Colonic mucosa (tissue), 4 donors: ENCODE measurements at regions not wholly inside any gene's neighbourhood (a gene's known extent, or its start where the extent isn't known, plus 50 kb on each side); places are given as distances from the start of the nearest gene placed in this dataset.
"Not testable (repeated sequence)": the region's sequence is repeated elsewhere in the genome, so short reads cannot be mapped to it uniquely, and the experiment has no call there.

ENCODE experiments used
- DNase-seq: peaks from one replicate; pipeline ENCODE4 v3.0.0-alpha.2; 2020
- H3K27ac ChIP-seq: fragments of 200-600 bp; one replicate; pipeline ENCODE4 v1.8.0; 2021
- H3K27me3 ChIP-seq: fragments of 200-600 bp; one replicate; pipeline ENCODE4 v1.8.0; 2021
- H3K36me3 ChIP-seq: fragments of 200-600 bp; one replicate; pipeline ENCODE4 v1.8.0; 2021
- H3K4me1 ChIP-seq: fragments of 200-600 bp; one replicate; pipeline ENCODE4 v1.8.0; 2021; ENCODE audit warnings: mild to moderate bottlenecking
- H3K4me3 ChIP-seq: fragments of 200-600 bp; one replicate; pipeline ENCODE4 v1.8.0; 2021
- H3K9ac ChIP-seq, 2 donors: one replicate each; pipeline ENCODE4 v1.7.0; 2013; ENCODE audit warnings: control low read depth in 2 of 2, low read depth in 2 of 2, low read length in 2 of 2
- H3K9me3 ChIP-seq: fragments of 200-600 bp; one replicate; pipeline ENCODE4 v1.8.0; 2021
- CTCF ChIP-seq: fragments of 200-600 bp; IDR thresholded peaks from one replicate; pipeline ENCODE4 v1.8.0; 2022; ENCODE audit warnings: antibody characterized with exemption, mild to moderate bottlenecking
- intact Hi-C: fragments of 100-400 bp; cut with DNase I; formaldehyde crosslinking; loops from one replicate; pipeline ENCODE4 v1.14.1; 2022
- donor health status: healthy.
- donor health status: DM: no; HTN: no; CAD: no.
- donor health status: DM: no; HTN: no; CAD: no.

GRCh38 chr14:105627701-105628100 lies 101.3 kb downstream of the TMEM121 start:
- DNase-seq: no peak
- intact Hi-C loops: no loop called here
- H3K4me1 ChIP-seq: no peaks in the 10 kb centered on the region
- H3K27me3 ChIP-seq: no peaks in the 10 kb centered on the region
- no peak overlapping the region for H3K4me3 ChIP-seq
- no peak for TF ChIP-seq CTCF
- H3K27ac ChIP-seq: no peak overlapping the region
- no peaks in the 10 kb centered on the region for H3K36me3 ChIP-seq
- H3K9me3 ChIP-seq: no peaks in the 10 kb centered on the region
- H3K9ac ChIP-seq: no peak overlapping the region

GRCh38 chr14:105628126-105628525 lies 101.7 kb downstream of the TMEM121 start:
- H3K27ac ChIP-seq, H3K27me3 ChIP-seq, H3K4me1 ChIP-seq, DNase-seq, H3K9me3 ChIP-seq, H3K4me3 ChIP-seq, intact Hi-C loops, H3K36me3 ChIP-seq, H3K9ac ChIP-seq: not testable (repeated sequence)

DNA sequence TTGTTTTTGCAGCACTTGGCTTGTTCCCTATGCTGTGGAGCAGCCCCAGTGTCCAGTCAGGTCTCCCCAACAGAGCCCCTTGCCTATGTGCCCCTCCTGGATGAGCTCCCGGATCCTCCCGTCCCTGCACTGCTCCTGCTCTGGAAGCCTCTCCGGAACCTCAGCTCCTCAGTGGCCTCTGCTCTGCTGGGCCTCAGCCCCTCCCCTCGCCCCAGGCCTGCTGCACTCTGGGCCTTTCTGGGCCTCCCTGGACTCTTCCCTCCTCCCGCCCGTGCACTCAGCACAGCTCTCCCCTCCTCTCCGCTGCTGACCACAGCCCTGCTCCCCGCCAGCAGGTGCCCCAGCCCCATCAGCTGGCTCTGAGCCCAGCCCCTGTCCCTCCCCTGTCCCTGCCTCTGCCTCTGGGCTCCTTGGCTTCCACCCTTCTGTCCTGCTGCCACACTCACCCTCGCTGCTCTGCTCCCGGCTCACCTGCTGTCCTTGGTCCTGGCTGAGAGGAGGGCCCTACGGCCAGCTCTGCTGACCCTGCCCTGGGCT lies 102.2 kb downstream of the TMEM121 start:
- not testable (repeated sequence) for DNase-seq

GRCh38 chr14:105629091-105629885 lies 102.9 kb downstream of the TMEM121 start:
- DNase-seq, H3K9ac ChIP-seq, intact Hi-C loops, H3K9me3 ChIP-seq, H3K27ac ChIP-seq, H3K4me3 ChIP-seq, H3K27me3 ChIP-seq, H3K36me3 ChIP-seq, H3K4me1 ChIP-seq: not testable (repeated sequence)

More for the DNA sequence above, 102.2 kb downstream of the TMEM121 start:
- H3K9ac ChIP-seq, H3K27me3 ChIP-seq, H3K9me3 ChIP-seq, H3K4me3 ChIP-seq, H3K27ac ChIP-seq, intact Hi-C loops, H3K36me3 ChIP-seq, H3K4me1 ChIP-seq: not testable (repeated sequence)

DNA sequence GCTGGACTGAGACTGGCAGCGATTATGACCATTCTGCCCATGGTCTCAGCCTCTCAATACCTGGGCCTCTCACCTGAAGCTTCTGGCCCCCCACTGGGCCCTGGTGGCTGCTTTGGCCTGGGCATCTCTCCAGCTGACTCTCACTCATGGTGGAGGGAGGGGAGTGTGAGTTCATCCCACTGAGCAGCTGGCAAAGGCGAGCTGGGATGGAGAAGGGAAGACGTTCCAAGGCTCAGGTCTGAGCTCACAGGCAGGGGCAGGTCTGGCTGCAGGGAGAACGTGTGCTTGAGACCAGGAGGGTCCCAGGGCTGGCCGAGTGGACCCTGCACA lies 103.5 kb downstream of the TMEM121 start:
- no peak overlapping the region for H3K4me3 ChIP-seq
- no peaks in the 10 kb centered on the region for H3K27me3 ChIP-seq
- H3K27ac ChIP-seq: no peak overlapping the region
- TF ChIP-seq CTCF: no peak
- no peak overlapping the region for H3K9ac ChIP-seq
- DNase-seq: no peak
- H3K9me3 ChIP-seq: no peaks in the 10 kb centered on the region
- H3K4me1 ChIP-seq: no peaks in the 10 kb centered on the region
- no peaks in the 10 kb centered on the region for H3K36me3 ChIP-seq
- intact Hi-C loops: no loop called here

DNA sequence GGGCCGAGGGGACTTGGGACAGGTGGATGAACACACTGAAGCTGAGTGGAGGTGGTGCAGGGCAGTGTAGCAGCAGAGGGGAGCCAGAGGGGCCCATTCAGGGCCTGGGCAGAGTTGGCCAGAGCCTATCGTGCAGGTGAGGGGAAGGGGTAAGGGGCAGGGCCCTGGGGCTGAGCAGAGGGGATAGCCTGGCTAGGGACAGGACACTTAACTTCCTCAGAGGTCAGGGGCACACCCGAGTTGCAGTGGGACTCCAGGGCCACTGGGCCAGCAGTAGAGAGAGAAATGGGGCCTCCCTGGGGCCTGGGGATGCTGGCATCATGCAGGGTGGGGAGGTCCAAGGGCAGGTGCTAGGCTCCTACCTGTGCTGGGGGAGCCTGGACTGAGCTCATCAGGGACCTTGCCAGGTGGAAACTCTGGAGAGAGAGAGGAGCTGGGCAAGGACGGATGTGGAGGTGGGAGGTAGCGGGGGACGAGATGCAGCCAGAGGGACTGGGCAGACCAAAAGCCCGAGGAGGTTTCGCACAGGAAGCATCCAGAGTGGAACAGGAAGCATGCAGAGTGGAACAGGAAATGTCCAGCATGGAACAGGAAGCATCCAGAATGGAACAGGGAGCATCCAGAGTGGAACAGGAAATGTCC lies 104.0 kb downstream of the TMEM121 start:
- H3K4me1 ChIP-seq, H3K9ac ChIP-seq, DNase-seq, intact Hi-C loops, H3K4me3 ChIP-seq, H3K27ac ChIP-seq, H3K27me3 ChIP-seq, H3K36me3 ChIP-seq, H3K9me3 ChIP-seq: not testable (repeated sequence)

GRCh38 chr14:105630935-105631779 lies 104.8 kb downstream of the TMEM121 start:
- H3K9me3 ChIP-seq, H3K27me3 ChIP-seq, H3K36me3 ChIP-seq, intact Hi-C loops, H3K4me3 ChIP-seq, H3K9ac ChIP-seq, H3K4me1 ChIP-seq, DNase-seq, H3K27ac ChIP-seq: not testable (repeated sequence)
